ENCODE measurements at regions not wholly inside any gene's neighbourhood (a gene's known extent, or its start where the extent isn't known, plus 50 kb on each side); places are given as distances from the start of the nearest gene placed in this dataset.

DNA sequence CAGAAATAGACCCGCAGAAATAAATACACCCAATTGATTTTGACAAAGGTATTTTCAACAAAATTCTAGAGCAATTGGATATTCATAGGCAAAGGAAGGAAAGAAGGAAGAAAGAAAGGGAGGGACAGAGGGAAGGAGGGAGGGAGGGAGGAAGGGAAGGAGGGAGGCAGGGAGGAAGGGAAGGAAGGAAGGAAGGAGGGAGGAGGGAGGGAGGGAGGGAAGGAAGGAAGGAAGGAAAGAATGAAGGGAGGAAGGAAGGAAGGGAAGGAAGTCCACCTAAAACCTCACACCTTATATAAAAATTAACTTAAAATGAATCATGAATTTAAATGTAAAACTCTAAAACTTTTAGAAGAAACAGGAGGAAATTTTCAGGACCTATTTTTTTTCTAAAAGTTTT, 94.2 kb upstream of the USP47 start:
- H3K27me3 Mint-ChIP-seq, result peaks cover 49% of the 10 kb centered on the region
- H3K9me3 ChIP-seq (ENCODE audit: control insufficient read depth, low read length, poor library complexity, severe bottlenecking), result no peaks in the 10 kb centered on the region
- ATAC-seq (no peak), DNase-seq (no peak)
- no peaks in the 10 kb centered on the region for H3K4me1 Mint-ChIP-seq
- no peak overlapping the region for H3K4me3 Mint-ChIP-seq
- no peak overlapping the region for H3K27ac Mint-ChIP-seq
- no peaks in the 10 kb centered on the region for H3K36me3 Mint-ChIP-seq (ENCODE audit: low read depth)

DNA sequence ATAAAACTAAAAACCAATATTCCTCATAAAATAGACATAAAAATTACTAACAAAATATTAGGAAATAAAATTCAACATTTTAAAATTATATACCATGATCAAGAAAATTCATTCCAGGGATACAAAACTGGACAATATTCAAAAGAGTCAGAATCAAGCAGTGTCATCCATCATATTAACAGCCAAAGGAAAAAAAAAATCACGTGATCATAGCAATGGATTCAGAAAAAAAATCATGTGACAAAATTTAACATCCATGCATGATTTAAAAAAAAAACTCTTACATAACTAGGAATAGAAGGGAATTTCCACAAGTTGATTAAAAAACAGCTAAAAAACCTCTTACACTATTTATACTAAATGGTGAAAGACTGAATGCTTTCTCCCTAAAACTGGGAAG, 95.3 kb upstream of the USP47 start:
- no peak for DNase-seq
- no peaks in the 10 kb centered on the region for H3K9me3 ChIP-seq (ENCODE audit: control insufficient read depth, low read length, poor library complexity, severe bottlenecking)
- H3K27me3 Mint-ChIP-seq, result peaks cover 52% of the 10 kb centered on the region
- no peak for ATAC-seq
- H3K27ac Mint-ChIP-seq, result no peak overlapping the region
- no peak overlapping the region for H3K4me3 Mint-ChIP-seq
- H3K4me1 Mint-ChIP-seq, result no peaks in the 10 kb centered on the region
- H3K36me3 Mint-ChIP-seq (ENCODE audit: low read depth), result no peaks in the 10 kb centered on the region

DNA sequence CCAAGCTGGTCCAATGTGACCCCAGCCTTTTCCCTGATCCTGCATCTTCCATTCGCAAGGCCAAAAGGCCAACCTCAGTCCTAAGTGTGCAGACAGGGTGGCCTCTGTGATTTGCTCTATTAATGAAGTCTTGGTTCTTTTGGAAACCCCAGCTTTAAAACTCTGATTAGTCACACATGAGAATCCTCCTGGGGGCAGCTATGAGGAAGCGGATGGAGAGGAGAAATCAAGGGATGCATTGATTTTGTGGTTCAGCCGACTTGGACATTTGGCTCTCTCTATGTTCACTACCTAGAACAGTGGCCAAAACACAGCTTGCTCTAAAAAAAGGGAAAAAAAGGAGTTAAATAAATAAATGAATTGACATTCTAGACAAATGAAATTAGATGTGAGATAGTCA, 98.6 kb upstream of the USP47 start:
- DNase-seq (no peak), ATAC-seq (no peak)
- no peaks in the 10 kb centered on the region for H3K9me3 ChIP-seq (ENCODE audit: control insufficient read depth, low read length, poor library complexity, severe bottlenecking)
- H3K4me3 Mint-ChIP-seq, result no peak overlapping the region
- H3K27me3 Mint-ChIP-seq, result peaks cover 58% of the 10 kb centered on the region
- no peak overlapping the region for H3K27ac Mint-ChIP-seq
- H3K36me3 Mint-ChIP-seq (ENCODE audit: low read depth), result no peaks in the 10 kb centered on the region
- no peaks in the 10 kb centered on the region for H3K4me1 Mint-ChIP-seq

DNA sequence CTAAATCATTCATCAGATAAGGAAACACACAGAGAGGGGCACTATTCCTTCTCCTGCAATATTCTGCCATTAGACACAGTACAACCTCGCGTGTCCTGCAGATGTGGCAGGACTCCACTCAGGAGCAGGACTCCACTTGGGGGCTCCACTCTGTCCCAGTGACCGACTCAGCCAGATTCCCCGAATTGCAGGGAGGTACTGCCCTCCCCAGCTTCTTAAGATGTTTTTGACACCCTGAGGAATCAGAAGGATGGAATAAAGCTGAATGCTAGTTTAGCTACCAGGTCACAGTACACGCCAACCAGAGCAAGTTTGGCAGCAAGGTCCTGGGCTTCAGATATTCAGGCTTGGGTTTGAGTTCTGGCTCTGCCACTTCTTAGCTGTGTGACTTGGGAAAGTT, 99.3 kb upstream of the USP47 start:
- no peaks in the 10 kb centered on the region for H3K4me1 Mint-ChIP-seq
- no peaks in the 10 kb centered on the region for H3K36me3 Mint-ChIP-seq (ENCODE audit: low read depth)

DNA sequence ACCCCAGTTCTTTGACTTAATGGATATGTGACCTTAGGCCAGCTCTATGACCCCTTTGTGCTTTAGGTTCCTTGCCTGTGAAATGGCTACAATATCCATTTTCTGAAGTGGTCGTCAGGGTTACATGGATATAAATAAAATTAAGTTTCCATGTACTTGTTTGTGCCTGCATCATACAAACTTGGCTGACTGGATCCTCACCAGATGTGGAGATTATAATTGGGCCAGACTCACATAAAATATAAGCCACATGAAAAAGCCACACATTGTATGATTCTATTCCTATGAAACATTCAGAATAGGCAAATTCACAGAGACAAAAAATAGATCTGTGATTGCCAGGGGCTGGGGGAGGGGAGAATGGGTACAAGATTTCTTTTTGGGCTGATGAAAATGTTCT, 100.9 kb upstream of the USP47 start:
- ATAC-seq (no peak), DNase-seq (no peak)
- no peaks in the 10 kb centered on the region for H3K4me1 Mint-ChIP-seq
- no peak overlapping the region for H3K27ac Mint-ChIP-seq
- H3K9me3 ChIP-seq (ENCODE audit: control insufficient read depth, low read length, poor library complexity, severe bottlenecking), result no peaks in the 10 kb centered on the region
- H3K27me3 Mint-ChIP-seq, result peaks cover 62% of the 10 kb centered on the region
- H3K4me3 Mint-ChIP-seq, result no peak overlapping the region
- H3K36me3 Mint-ChIP-seq (ENCODE audit: low read depth), result no peaks in the 10 kb centered on the region

More for the DNA sequence above, 99.3 kb upstream of the USP47 start:
- H3K27me3 Mint-ChIP-seq, result peaks cover 64% of the 10 kb centered on the region
- H3K4me3 Mint-ChIP-seq, result no peak overlapping the region
- ATAC-seq (no peak), DNase-seq (no peak)
- no peak overlapping the region for H3K27ac Mint-ChIP-seq
- no peaks in the 10 kb centered on the region for H3K9me3 ChIP-seq (ENCODE audit: control insufficient read depth, low read length, poor library complexity, severe bottlenecking)

DNA sequence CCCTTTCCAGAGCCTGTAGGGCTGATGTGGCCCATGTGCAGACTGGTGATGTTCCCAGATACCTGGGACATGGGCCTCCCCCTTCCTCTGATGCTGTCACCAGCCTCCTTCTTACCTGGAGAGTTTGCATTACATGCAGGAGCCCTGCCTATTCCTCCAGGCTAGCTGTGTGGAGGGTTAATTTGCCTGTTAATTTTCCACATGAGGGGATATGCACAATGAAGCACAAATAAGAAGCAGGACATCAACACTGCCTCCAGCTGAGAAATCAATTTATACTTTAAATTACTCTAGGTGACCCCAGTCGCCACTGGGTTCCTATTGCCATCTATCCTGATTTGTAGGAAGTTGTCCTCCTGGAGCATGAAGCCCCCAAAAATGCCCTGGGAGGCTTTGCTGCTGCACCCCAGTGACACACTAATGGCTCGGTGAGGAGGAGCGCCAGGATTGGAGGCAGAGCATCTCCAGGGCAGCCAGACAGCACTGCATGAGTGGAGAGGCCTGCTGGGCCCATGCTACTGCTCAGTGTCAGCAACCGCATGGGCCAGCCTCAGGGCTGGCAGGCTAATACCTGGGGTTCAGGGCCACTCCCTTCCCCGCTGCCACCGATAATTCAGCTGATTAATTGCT, 101.6 kb upstream of the USP47 start:
- Mint-ChIP-seq H3K36me3 (ENCODE audit: low read depth) (no peaks in the 10 kb centered on the region), H3K4me1 (no peaks in the 10 kb centered on the region), H3K27me3 (peaks cover 56% of the 10 kb centered on the region), H3K4me3 (no peak overlapping the region), H3K27ac (no peak overlapping the region)
- ATAC-seq, result no peak
- H3K9me3 ChIP-seq (ENCODE audit: control insufficient read depth, low read length, poor library complexity, severe bottlenecking), result no peaks in the 10 kb centered on the region
- no peak for DNase-seq

DNA sequence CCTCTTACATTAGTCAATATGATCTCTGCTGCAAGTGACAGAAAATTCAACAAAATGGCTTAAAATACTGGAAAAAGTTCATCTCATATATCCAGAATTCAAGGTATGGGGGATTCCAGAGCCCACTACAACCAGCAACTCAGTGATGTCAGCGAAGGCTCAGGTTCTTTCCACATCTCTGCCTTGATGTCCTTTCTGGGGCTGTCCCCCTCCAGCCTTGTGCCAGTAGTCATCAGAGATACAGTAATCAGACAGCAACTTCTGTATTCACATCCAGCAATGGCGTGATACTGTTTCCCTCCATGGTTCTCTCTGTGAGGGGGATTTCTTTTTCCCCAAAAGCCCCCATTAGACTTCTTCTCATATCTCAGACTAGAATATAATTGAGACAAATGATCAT, 103.4 kb upstream of the USP47 start:
- Mint-ChIP-seq H3K4me3 (no peak overlapping the region), H3K4me1 (no peaks in the 10 kb centered on the region), H3K27ac (no peak overlapping the region), H3K27me3 (peaks cover 60% of the 10 kb centered on the region), H3K36me3 (ENCODE audit: low read depth) (no peaks in the 10 kb centered on the region)
- DNase-seq (no peak), ATAC-seq (no peak)
- H3K9me3 ChIP-seq (ENCODE audit: control insufficient read depth, low read length, poor library complexity, severe bottlenecking), result no peaks in the 10 kb centered on the region

DNA sequence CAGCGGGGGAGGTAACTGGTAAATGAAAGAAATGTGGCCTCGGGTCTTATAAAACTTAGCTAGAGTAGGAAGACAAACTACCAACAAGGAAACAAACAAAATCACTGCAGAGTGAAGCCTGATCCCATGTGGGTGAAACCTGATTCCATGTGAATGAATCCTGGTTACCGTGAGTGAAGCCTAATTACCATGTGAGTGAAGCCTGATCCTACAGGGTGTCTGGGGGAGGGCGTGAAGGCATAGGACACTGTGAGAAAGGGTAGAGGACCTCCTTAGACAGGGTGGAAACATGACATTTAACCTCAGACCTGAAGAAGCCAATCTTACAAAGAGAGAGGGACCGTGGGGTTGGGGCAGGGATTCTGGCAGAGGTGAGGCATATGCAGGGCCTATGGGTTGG, 106.2 kb upstream of the USP47 start:
- DNase-seq (no peak), ATAC-seq (no peak)
- H3K27me3 Mint-ChIP-seq, result peaks cover 43% of the 10 kb centered on the region
- no peaks in the 10 kb centered on the region for H3K9me3 ChIP-seq (ENCODE audit: control insufficient read depth, low read length, poor library complexity, severe bottlenecking)
- H3K27ac Mint-ChIP-seq, result no peak overlapping the region
- H3K36me3 Mint-ChIP-seq (ENCODE audit: low read depth), result no peaks in the 10 kb centered on the region
- H3K4me3 Mint-ChIP-seq, result no peak overlapping the region
- H3K4me1 Mint-ChIP-seq, result no peaks in the 10 kb centered on the region

DNA sequence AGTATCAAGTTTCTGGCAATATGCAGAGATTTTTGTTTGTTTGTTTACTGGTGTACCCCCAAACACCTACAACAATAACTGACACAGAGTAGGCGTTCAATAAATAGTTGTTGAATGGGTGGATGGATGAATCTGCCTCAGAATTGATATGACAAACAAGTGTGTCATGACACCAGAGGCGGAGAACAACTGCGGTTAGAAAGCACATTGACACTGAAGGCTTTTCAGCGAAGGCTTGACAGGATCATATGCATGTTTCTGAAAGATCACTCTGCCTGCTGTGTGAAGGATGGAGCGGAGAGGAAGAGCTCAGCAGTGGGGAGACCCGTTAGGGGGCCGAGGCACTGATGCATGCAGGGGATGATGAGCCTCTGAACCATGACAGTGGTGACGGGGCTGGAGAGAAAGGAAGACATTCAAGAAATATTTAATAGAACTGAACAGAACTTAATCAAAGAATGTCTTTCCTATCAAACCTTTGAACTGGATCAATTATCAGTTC, 108.5 kb upstream of the USP47 start:
- DNase-seq, result no peak
- Mint-ChIP-seq H3K27me3 (peaks cover 24% of the 10 kb centered on the region), H3K36me3 (ENCODE audit: low read depth) (no peaks in the 10 kb centered on the region), H3K4me1 (no peaks in the 10 kb centered on the region), H3K4me3 (no peak overlapping the region), H3K27ac (no peak overlapping the region)
- no peaks in the 10 kb centered on the region for H3K9me3 ChIP-seq (ENCODE audit: control insufficient read depth, low read length, poor library complexity, severe bottlenecking)
- ATAC-seq, result no peak

DNA sequence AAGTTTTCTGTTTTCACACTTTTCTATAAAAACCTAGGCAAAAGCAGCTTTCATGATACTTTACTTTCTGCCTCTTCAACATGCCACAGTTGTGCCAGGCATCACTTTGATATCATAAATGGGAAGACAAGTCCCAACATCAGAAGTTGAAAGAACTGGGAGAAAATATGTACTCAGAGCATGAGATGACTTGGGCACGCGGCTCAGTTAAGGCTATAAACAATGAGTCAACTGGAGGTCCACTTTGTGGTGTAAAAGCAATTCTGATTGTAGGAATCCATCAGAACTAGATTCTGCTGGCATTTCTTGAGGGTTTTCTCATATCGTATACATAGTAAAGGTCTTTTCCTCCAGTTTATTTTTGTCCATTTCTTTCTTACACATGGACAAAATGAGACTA, 109.7 kb upstream of the USP47 start:
- DNase-seq (no peak), ATAC-seq (no peak)
- Mint-ChIP-seq H3K36me3 (ENCODE audit: low read depth) (no peaks in the 10 kb centered on the region), H3K4me1 (no peaks in the 10 kb centered on the region), H3K4me3 (no peak overlapping the region), H3K27ac (no peak overlapping the region), H3K27me3 (peaks cover 17% of the 10 kb centered on the region)
- H3K9me3 ChIP-seq (ENCODE audit: control insufficient read depth, low read length, poor library complexity, severe bottlenecking), result no peaks in the 10 kb centered on the region

DNA sequence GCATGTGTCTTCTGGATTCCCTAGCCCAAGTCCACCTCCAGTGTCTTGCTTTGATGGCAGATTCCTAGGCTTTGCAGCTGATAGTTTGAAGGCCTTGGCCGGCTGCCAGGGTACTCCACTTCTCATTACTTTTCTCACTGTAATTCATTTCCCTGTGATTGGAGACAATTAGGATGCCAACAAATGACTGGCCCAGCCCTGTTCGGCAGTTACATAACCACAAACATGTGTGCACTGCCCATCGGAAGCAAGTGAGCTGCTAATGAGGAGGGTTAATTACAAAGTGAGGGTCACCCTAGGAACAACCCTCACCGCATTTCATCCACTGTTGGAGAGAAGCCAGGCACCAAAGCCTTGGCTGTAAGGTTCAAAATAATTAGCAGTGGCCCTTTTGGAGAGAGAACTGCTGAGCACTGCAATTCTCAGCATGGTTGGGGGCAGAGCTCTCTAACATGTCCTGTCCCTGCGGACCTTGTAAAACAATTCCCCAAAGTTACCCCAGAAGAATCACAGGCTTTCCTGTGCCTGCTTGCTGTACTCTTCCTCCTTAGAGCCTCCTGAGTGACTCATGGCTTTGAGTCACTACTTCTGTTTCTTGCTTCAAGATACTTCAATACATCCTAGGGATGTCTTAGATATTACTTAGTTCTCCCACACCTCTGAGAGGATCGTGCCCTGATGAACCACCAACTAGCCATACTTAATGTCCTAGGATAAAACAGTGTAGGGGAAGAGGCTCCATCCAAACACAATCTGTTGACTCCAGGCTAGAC, 109.7 kb upstream of the GALNT18 start:
- no peak overlapping the region for H3K4me3 Mint-ChIP-seq
- H3K27ac Mint-ChIP-seq, result no peak overlapping the region
- peaks cover 17% of the 10 kb centered on the region for H3K27me3 Mint-ChIP-seq
- no peak for ATAC-seq
- no peaks in the 10 kb centered on the region for H3K36me3 Mint-ChIP-seq (ENCODE audit: low read depth)
- no peaks in the 10 kb centered on the region for H3K4me1 Mint-ChIP-seq
- no peak for DNase-seq
- H3K9me3 ChIP-seq (ENCODE audit: control insufficient read depth, low read length, poor library complexity, severe bottlenecking), result no peaks in the 10 kb centered on the region

DNA sequence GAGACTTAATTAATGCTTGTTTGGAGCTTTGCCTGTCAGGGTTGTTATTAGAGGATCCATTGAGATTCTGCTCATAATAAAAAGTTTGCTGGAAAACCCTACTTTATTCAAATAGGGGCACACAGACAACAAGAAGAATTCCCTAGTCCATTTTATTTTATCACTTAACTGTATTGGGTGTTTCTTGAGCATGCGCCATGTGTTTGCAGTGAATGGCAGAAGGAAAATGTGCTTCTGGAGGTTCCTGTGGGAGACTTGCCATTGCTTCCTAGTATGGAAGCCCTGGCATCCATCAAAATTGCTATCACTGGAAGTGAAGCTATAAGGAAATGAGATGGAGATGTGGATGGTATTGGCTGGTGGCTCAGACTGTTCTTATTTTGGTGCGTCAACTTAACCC, 106.6 kb upstream of the GALNT18 start:
- no peak for ATAC-seq
- H3K9me3 ChIP-seq (ENCODE audit: control insufficient read depth, low read length, poor library complexity, severe bottlenecking), result no peaks in the 10 kb centered on the region
- Mint-ChIP-seq H3K4me1 (no peaks in the 10 kb centered on the region), H3K4me3 (no peak overlapping the region), H3K27ac (no peak overlapping the region), H3K36me3 (ENCODE audit: low read depth) (no peaks in the 10 kb centered on the region), H3K27me3 (peaks cover 19% of the 10 kb centered on the region)
- no peak for DNase-seq

DNA sequence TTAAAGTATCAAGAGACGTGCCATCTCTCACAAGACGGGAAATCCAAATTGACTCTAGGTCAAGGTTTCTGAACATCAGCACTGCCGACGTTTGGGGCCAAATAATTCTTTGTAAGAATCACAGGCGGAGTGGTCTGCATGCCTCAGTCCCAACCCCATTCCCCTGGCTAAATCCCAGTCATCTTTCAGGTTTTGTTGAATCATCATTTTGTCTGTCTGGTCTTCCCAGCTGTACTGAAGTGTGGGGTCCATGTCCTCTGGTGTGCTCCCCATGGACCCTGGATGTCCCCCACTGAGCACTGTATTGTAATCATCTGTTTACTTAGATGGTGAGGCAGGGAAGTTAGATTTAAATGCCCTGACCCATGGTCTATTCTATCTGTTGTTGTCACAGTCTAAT, 103.6 kb upstream of the GALNT18 start:
- no peaks in the 10 kb centered on the region for H3K36me3 Mint-ChIP-seq (ENCODE audit: low read depth)
- H3K4me1 Mint-ChIP-seq, result no peaks in the 10 kb centered on the region

DNA sequence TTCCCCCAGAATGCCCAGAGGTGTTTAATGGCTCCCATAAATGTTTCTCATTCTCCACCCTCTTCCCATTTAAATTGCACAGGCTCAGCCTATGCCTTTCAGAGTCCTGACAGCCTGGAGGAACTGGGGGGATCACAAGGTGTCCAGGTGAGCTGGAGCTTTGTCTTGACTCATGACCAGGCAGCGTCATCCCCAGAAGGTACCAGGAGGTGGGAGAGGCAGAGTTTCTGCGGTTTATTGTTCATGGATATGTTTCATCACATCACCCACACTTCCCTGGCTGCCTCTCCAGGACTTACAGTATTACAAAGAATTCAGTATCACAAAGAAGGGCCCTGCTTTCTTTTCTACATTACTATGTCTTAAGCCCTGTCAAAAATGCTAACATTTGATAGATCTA, 103.2 kb upstream of the GALNT18 start:
- H3K36me3 Mint-ChIP-seq (ENCODE audit: low read depth), result no peaks in the 10 kb centered on the region
- H3K27ac Mint-ChIP-seq, result no peak overlapping the region
- H3K4me3 Mint-ChIP-seq, result no peak overlapping the region
- H3K4me1 Mint-ChIP-seq, result no peaks in the 10 kb centered on the region
- H3K9me3 ChIP-seq (ENCODE audit: control insufficient read depth, low read length, poor library complexity, severe bottlenecking), result no peaks in the 10 kb centered on the region
- ATAC-seq, result no peak
- no peak for DNase-seq
- peaks cover 14% of the 10 kb centered on the region for H3K27me3 Mint-ChIP-seq

More for the DNA sequence above, 103.6 kb upstream of the GALNT18 start:
- no peak for DNase-seq
- peaks cover 14% of the 10 kb centered on the region for H3K27me3 Mint-ChIP-seq
- no peak for ATAC-seq
- no peak overlapping the region for H3K27ac Mint-ChIP-seq
- H3K4me3 Mint-ChIP-seq, result no peak overlapping the region
- H3K9me3 ChIP-seq (ENCODE audit: control insufficient read depth, low read length, poor library complexity, severe bottlenecking), result no peaks in the 10 kb centered on the region

Measured in T-helper 17 cell (primary cell).